NCI-H2107 treated with DMSO at 0.1 percent for 48 hours (cell line): ENCODE measurements at regions not wholly inside any gene's neighbourhood (a gene's known extent, or its start where the extent isn't known, plus 50 kb on each side); places are given as distances from the start of the nearest gene placed in this dataset.
"Not testable (repeated sequence)": the region's sequence is repeated elsewhere in the genome, so short reads cannot be mapped to it uniquely, and the experiment has no call there.

ENCODE experiments used
- DNase-seq: peaks from one replicate; lab custom pipeline; 2025; ENCODE audit not compliant: unreplicated experiment; lab: John Stamatoyannopoulos, UW

- DNase-seq, result no peak
Observed at GRCh38 chr16:54985156-54985555, 54.5 kb downstream of the IRX5 start.

DNA sequence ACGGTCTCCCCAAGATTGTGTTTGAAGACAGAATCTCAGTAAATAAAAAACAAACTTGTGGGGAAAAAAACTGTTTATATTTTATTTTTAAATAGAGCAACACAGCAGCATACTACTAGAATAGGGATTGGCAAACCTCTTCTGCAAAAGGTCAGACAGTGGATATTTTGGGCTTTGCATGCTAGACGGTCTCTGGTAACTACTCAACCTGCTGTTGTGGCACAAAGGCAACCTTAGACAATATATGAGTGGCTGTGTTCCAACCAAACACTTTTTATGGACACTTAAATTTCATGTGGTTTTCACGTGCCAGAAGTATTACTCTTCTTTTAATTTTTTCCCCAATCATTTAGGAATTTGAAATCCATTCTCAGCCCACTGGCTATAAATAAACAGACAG lies 55.0 kb downstream of the IRX5 start:
- DNase-seq, result no peak

- DNase-seq, result no peak
Observed at GRCh38 chr16:54986409-54986808, 55.7 kb downstream of the IRX5 start.

DNA sequence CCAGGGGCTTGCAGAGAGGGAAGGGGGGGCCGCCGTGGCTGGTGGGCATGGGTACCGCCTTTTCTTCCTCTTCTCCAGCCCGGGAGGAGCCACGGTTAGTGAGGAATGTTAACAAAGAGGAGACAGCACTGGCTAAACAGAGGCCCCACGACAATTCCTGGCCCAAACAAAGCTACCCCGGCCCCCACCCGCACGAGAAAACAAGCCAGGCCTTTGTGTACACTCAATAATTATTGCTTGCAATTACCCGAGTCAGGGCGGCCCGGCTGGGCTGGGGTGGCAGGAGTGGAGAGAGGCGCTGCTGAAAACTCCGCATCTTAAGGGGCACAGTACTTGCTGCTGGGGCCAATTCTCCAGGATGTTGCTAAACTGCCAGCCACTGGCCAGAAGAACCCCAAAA lies 56.4 kb downstream of the IRX5 start:
- DNase-seq, result no peak

DNA sequence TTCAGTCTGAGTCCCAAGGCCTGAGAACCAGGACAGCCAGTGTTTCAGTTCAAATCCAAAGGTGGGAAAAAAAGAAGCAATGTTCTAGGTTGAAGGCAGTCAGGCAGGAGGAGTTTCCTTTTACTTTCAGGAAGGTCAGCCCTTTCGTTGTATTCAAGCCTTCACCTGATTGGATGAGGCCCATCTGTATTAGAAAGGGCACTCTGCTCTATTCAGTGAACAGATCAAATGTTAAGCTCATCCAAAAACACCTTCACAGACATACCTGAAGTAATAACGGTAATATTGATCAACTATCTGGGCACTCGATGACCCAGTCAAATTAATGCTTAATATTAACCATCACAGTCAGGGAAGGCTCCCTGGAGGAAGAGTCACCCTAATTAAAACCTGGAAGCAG lies 60.9 kb downstream of the IRX5 start:
- DNase-seq, result no peak

- DNase-seq, result not testable (repeated sequence)
Observed at GRCh38 chr16:54991946-54992345, 61.3 kb downstream of the IRX5 start.

DNA sequence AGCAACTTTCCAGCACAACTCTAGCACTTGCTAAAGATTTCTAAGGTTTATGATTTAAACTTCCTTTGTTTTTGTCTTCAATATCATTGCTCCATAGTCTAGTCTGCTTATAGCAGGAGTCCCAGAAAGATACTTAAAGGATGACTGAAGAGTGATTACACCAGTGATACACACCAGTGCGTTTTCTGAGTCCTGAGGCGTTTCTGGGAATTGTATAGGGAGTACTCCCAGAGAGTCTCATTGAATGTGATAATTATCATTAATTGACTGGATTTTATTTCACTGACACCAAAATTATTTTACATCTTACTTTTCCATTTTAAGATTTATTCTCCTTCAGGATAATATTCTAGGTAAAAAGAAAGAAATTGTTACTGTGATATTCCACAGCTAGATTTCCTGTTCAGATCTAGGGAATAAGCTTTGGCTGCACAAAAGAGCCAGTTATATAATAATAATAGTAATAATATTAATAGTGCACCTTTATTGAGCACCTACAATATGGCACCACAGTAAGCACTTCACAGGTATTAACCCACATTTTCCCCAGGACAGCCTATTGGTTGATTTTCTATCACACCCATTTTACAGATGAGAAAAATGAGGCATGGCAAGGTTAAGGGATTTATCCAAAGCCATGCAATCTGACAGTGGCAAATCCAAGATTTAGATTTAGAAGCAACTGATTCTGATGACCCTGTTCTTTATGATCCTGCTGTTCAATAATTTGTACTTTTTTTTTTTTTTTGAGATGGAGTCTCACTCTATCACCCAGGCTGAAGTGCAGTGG lies 62.6 kb downstream of the IRX5 start:
- DNase-seq, result no peak

DNA sequence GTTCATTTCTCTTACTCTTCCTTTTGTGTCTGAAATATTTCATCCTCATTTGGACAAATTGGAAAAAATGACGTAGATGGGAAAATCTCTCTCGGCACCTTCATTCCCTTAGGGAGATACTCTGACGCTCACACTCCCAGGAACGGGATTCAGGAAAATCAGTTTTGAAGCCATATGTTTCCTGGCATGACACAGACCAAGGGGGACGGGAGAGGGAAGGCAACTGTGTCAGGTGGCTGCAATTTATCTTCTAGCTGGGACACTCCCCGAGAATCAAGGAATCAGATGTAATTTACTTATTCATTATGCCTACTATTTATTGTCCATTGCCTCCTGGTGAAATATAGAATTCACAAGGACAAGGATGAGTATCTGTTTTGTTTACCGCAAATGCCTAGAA lies 65.5 kb downstream of the IRX5 start:
- no peak for DNase-seq

- DNase-seq, result no peak
Observed at GRCh38 chr16:54998834-54999233, 68.2 kb downstream of the IRX5 start.

- no peak for DNase-seq
Observed at GRCh38 chr16:54999481-54999880, 68.8 kb downstream of the IRX5 start.

- DNase-seq, result no peak
Observed at GRCh38 chr16:55000595-55000994, 69.9 kb downstream of the IRX5 start.

DNA sequence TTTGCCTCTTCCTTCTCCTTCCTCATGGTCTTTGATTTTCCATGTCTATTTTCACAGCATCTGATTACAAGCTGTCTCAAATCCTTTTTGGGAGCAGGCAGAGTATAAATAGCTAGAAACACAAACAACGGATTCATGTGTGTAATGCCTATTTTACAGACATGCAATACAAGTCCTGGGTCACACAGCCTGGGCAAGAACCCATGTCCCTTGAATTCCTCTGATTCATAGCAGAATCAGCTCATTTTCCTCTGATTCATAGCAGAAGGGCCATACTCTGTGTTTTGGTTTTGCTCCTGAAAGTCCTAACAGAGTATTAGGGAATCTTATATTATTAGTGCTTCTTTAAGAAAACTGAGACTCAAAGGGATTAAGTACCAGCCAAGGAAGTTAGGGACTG lies 71.3 kb downstream of the IRX5 start:
- DNase-seq, result no peak

DNA sequence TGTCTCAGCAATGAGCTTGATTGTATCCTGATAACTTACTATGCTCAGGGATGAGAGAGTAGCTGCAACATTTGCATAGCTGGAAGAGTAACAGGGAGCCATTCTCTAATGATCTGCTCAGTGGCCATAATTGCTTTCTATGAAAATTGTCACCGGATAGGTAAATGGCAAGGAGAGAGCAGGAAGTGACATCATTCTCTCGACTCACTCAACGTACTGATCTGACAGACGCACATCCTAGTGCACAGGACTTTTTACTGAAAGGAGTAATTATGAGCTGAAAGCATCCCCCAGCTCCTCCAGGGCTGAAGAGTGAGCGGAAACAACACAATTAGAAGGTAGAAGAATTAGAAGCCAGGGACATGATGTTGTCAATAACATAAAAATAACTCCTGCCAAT lies 71.8 kb downstream of the IRX5 start:
- DNase-seq, result no peak

DNA sequence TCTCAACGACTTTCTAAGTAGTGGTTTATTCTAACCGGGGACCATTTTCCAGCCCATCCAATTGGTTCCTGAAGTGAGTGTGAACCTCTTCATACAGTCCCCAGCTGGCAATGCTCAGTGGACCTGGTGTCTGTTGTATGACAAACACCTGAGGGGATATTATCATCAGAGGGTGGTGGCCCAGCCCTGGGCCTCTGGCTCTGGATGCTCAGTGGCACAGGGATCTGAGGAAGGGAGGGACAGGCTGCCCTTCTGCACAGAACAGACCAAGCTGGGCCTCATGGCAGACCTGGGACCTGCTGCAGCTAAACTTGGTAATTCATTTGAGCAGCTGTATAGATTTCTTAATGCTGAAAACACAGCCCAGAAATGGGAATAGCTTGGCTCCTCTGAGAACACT lies 72.6 kb downstream of the IRX5 start:
- DNase-seq, result no peak

- DNase-seq, result no peak
Observed at GRCh38 chr16:55003916-55004315, 73.3 kb downstream of the IRX5 start.

- DNase-seq, result no peak
Observed at GRCh38 chr16:55007504-55007903, 76.8 kb downstream of the IRX5 start.

DNA sequence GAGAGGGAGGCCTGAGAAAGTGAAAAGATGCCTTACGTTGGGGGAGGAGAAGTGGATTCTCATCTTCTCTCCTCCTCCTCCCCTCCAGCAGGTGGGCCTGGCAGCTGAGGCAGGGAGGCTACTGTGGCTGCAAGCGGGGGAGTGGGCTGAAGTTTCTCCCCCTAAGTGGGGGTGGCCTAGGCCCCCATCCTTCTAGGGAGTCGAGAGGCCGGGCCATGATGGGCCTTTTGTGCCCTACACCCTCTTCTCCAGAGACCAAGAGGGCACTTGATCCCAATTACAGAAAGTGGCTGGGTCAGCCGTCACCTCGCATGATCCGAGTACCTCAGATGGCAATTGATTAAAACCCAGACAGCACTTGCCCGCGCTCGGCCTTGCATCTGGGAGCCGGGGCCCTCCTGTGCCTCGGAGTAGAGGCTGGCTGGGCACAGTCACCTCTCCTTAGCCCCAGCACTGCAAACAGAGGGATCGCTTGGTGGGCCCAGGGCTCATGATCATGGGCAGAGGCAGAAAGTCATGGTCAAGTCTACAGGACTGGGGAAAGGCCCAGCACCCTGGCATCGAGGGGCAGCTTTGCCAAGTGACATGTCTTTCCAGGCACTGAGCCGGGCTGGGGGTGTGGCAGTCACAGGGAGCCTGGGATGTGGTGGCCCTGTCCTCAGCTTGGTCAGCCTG lies 78.3 kb downstream of the IRX5 start:
- no peak for DNase-seq

DNA sequence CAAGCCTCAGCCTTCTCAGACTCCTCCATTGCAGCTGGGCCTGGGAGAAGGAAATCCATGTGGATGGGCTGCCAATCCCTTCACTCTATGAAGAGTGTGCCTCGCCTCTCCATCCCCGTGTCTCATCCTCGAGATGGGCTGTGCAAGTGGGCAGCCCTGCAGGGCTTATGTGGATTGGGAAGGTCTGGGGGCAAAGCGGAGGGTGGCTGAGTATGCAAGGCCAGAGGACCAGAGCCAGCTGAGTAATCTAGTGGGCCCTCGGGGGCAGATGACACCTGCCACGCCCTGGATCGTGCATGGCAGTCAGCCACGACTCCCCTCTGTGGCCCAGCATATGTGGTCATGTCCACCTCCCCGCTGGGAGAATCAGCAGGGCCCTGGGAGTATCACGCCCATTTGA lies 78.9 kb downstream of the IRX5 start:
- no peak for DNase-seq

- no peak for DNase-seq
Observed at GRCh38 chr16:55010492-55011160, 80.0 kb downstream of the IRX5 start.

GRCh38 chr16:55012362-55012761 lies 81.7 kb downstream of the IRX5 start:
- no peak for DNase-seq

GRCh38 chr16:55012793-55013192 lies 82.1 kb downstream of the IRX5 start:
- DNase-seq, result no peak

GRCh38 chr16:55014022-55014421 lies 83.4 kb downstream of the IRX5 start:
- no peak for DNase-seq
